ENCODE measurements at regions not wholly inside any gene's neighbourhood (a gene's known extent, or its start where the extent isn't known, plus 50 kb on each side); places are given as distances from the start of the nearest gene placed in this dataset.

DNA sequence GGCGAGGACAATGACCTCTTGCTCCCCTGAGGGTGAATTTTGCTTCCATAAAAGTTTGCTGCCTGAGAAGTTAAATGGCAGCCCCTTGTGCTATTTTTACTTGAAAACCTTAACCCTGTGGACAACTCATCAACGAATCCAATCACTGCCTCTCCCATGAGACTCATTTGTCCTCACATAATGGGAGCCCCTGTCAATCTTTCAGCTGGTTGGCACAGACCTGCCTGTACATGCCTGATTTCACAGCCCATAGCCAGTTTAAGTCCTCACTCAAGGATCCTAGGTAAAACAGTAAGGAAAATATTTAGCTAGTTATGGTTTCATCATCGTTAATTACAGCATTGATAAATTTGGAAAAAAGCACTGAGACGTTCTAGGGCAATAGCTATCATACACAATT lies 207.4 kb downstream of the NHLRC3 start:
- peaks cover 74% of the 10 kb centered on the region for H3K27me3 ChIP-seq (ENCODE audit: low read length)
- no peaks in the 10 kb centered on the region for H3K79me2 ChIP-seq (ENCODE audit: low read length)
- CTCF ChIA-PET: no interaction called here
- no peak for DNase-seq
- H3K36me3 ChIP-seq (ENCODE audit: low read depth, low read length): no peaks in the 10 kb centered on the region
- H2AFZ ChIP-seq (ENCODE audit: low read length): no peak overlapping the region
- ATAC-seq: no peak
- no peak overlapping the region for H3K27ac ChIP-seq (ENCODE audit: low read length)
- POLR2A ChIA-PET (ENCODE audit: unreplicated experiment): no interaction called here
- TF ChIP-seq EZH2 (IDR thresholded peaks at IDR 0.05; ENCODE audit: low read length, unreplicated experiment) (no peak), EZH2phosphoT487 (IDR thresholded peaks at IDR 0.05; ENCODE audit: borderline replicate concordance, low read length) (no peak)
- TF ChIP-seq, protein P1, sequence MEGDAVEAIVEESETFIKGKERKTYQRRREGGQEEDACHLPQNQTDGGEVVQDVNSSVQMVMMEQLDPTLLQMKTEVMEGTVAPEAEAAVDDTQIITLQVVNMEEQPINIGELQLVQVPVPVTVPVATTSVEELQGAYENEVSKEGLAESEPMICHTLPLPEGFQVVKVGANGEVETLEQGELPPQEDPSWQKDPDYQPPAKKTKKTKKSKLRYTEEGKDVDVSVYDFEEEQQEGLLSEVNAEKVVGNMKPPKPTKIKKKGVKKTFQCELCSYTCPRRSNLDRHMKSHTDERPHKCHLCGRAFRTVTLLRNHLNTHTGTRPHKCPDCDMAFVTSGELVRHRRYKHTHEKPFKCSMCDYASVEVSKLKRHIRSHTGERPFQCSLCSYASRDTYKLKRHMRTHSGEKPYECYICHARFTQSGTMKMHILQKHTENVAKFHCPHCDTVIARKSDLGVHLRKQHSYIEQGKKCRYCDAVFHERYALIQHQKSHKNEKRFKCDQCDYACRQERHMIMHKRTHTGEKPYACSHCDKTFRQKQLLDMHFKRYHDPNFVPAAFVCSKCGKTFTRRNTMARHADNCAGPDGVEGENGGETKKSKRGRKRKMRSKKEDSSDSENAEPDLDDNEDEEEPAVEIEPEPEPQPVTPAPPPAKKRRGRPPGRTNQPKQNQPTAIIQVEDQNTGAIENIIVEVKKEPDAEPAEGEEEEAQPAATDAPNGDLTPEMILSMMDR (conservative IDR thresholded peaks at IDR 0.05; ENCODE audit: low read depth, low read length): no peak
- H3K4me1 ChIP-seq (ENCODE audit: insufficient read depth, low read length): no peaks in the 10 kb centered on the region
- no peaks in the 10 kb centered on the region for H4K20me1 ChIP-seq (ENCODE audit: low read length)
- H3K4me2 ChIP-seq (ENCODE audit: low read length): no peak overlapping the region
- H3K9me3 ChIP-seq (ENCODE audit: low read length): no peaks in the 10 kb centered on the region
- H3K9me2 ChIP-seq (replicated peaks; ENCODE audit: low read length): no peaks in the 10 kb centered on the region
- H3F3A ChIP-seq (ENCODE audit: low read length, unreplicated experiment): no peaks in the 10 kb centered on the region
- H3K9ac ChIP-seq (ENCODE audit: low read length): no peak overlapping the region
- no TSS peak for BruUV-seq (replicated peaks)
- H3K4me3 ChIP-seq (ENCODE audit: low read length): no peak overlapping the region
- intact Hi-C loops (cut with micrococcal nuclease): no loop called here

- TF ChIP-seq EZH2 (IDR thresholded peaks at IDR 0.05; ENCODE audit: low read length, unreplicated experiment) (no peak), EZH2phosphoT487 (IDR thresholded peaks at IDR 0.05; ENCODE audit: borderline replicate concordance, low read length) (no peak)
- TF ChIP-seq, protein P1 (conservative IDR thresholded peaks at IDR 0.05; ENCODE audit: low read depth, low read length): no peak
- no TSS peak for BruUV-seq (replicated peaks)
Observed at GRCh38 chr13:39249982-39250381, 211.7 kb downstream of the NHLRC3 start.

GRCh38 chr13:39250440-39250839 lies 212.2 kb downstream of the NHLRC3 start:
- peaks cover 41% of the 10 kb centered on the region for H3K27me3 ChIP-seq (ENCODE audit: low read length)
- H2AFZ ChIP-seq (ENCODE audit: low read length): no peak overlapping the region
- H3K9me3 ChIP-seq (ENCODE audit: low read length): no peaks in the 10 kb centered on the region
- H4K20me1 ChIP-seq (ENCODE audit: low read length): no peaks in the 10 kb centered on the region
- no peak for DNase-seq
- H3K4me1 ChIP-seq (ENCODE audit: insufficient read depth, low read length): no peaks in the 10 kb centered on the region
- H3K27ac ChIP-seq (ENCODE audit: low read length): no peak overlapping the region
- H3K79me2 ChIP-seq (ENCODE audit: low read length): no peaks in the 10 kb centered on the region
- BruUV-seq (replicated peaks): no TSS peak
- no peak overlapping the region for H3K4me2 ChIP-seq (ENCODE audit: low read length)
- H3F3A ChIP-seq (ENCODE audit: low read length, unreplicated experiment): no peaks in the 10 kb centered on the region
- POLR2A ChIA-PET (ENCODE audit: unreplicated experiment): no interaction called here
- no peak for ATAC-seq
- no peak overlapping the region for H3K4me3 ChIP-seq (ENCODE audit: low read length)
- no peaks in the 10 kb centered on the region for H3K9me2 ChIP-seq (replicated peaks; ENCODE audit: low read length)
- H3K36me3 ChIP-seq (ENCODE audit: low read depth, low read length): no peaks in the 10 kb centered on the region
- intact Hi-C loops (cut with micrococcal nuclease): no loop called here
- H3K9ac ChIP-seq (ENCODE audit: low read length): no peak overlapping the region
- CTCF ChIA-PET: no interaction called here
- TF ChIP-seq, protein P1 (conservative IDR thresholded peaks at IDR 0.05; ENCODE audit: low read depth, low read length): no peak
- TF ChIP-seq EZH2phosphoT487 (IDR thresholded peaks at IDR 0.05; ENCODE audit: borderline replicate concordance, low read length) (no peak), EZH2 (IDR thresholded peaks at IDR 0.05; ENCODE audit: low read length, unreplicated experiment) (no peak)

More at GRCh38 chr13:39249982-39250381, 211.7 kb downstream of the NHLRC3 start:
- no peaks in the 10 kb centered on the region for H3K9me3 ChIP-seq (ENCODE audit: low read length)
- H4K20me1 ChIP-seq (ENCODE audit: low read length): no peaks in the 10 kb centered on the region
- H3K36me3 ChIP-seq (ENCODE audit: low read depth, low read length): no peaks in the 10 kb centered on the region
- H2AFZ ChIP-seq (ENCODE audit: low read length): no peak overlapping the region
- H3K4me3 ChIP-seq (ENCODE audit: low read length): no peak overlapping the region
- H3K9ac ChIP-seq (ENCODE audit: low read length): no peak overlapping the region
- peaks cover 45% of the 10 kb centered on the region for H3K27me3 ChIP-seq (ENCODE audit: low read length)
- no peaks in the 10 kb centered on the region for H3K79me2 ChIP-seq (ENCODE audit: low read length)
- no peaks in the 10 kb centered on the region for H3F3A ChIP-seq (ENCODE audit: low read length, unreplicated experiment)
- ChIA-PET CTCF (no interaction called here), POLR2A (ENCODE audit: unreplicated experiment) (no interaction called here)
- H3K4me2 ChIP-seq (ENCODE audit: low read length): no peak overlapping the region
- no peaks in the 10 kb centered on the region for H3K4me1 ChIP-seq (ENCODE audit: insufficient read depth, low read length)
- no peak for ATAC-seq
- H3K27ac ChIP-seq (ENCODE audit: low read length): no peak overlapping the region
- no peak for DNase-seq
- H3K9me2 ChIP-seq (replicated peaks; ENCODE audit: low read length): no peaks in the 10 kb centered on the region
- intact Hi-C loops (cut with micrococcal nuclease): no loop called here
